IPS DF 6.9 (cell line): ENCODE measurements at regions not wholly inside any gene's neighbourhood (a gene's known extent, or its start where the extent isn't known, plus 50 kb on each side); places are given as distances from the start of the nearest gene placed in this dataset.
"Not testable (repeated sequence)": the region's sequence is repeated elsewhere in the genome, so short reads cannot be mapped to it uniquely, and the experiment has no call there.

Experiments used
- DNase-seq: peaks from one replicate; pipeline ENCODE4 v3.0.0-alpha.2; 2013; ENCODE audit warnings: low read depth, low spot score
- H3K27ac ChIP-seq: one replicate; pipeline ENCODE4 v1.5.1; 2013; ENCODE audit warnings: low read length, control low read depth
- H3K27me3 ChIP-seq: 2 replicates; pipeline ENCODE4 v1.6.1; 2013; ENCODE audit warnings: mild to moderate bottlenecking, low read length; ENCODE audit not compliant: control insufficient read depth, insufficient read depth
- H3K36me3 ChIP-seq: 2 replicates; pipeline ENCODE4 v1.6.1; 2013; ENCODE audit warnings: low read length; ENCODE audit not compliant: control insufficient read depth, insufficient read depth
- H3K4me1 ChIP-seq: 2 replicates; pipeline ENCODE4 v1.6.1; 2013; ENCODE audit warnings: low read length; ENCODE audit not compliant: control insufficient read depth, insufficient read depth
- H3K4me3 ChIP-seq: 2 replicates; pipeline ENCODE4 v1.5.1; 2013; ENCODE audit warnings: mild to moderate bottlenecking, low read length
- H3K9me3 ChIP-seq: 2 replicates; pipeline ENCODE4 v1.6.1; 2013; ENCODE audit warnings: low read length, inconsistent platforms; ENCODE audit not compliant: control insufficient read depth, insufficient read depth
- WGBS: extraction: QIAGEN DNeasy Blood & Tissue Kit; methylation state at CpG from one replicate; pipeline ENCODE4 v1.1.7; 2013; ENCODE audit warnings: mixed read lengths, missing lambda C conversion rate; ENCODE audit not compliant: insufficient read length, insufficient coverage; 5-methylcytosine and 5-hydroxymethylcytosine counted together

DNA sequence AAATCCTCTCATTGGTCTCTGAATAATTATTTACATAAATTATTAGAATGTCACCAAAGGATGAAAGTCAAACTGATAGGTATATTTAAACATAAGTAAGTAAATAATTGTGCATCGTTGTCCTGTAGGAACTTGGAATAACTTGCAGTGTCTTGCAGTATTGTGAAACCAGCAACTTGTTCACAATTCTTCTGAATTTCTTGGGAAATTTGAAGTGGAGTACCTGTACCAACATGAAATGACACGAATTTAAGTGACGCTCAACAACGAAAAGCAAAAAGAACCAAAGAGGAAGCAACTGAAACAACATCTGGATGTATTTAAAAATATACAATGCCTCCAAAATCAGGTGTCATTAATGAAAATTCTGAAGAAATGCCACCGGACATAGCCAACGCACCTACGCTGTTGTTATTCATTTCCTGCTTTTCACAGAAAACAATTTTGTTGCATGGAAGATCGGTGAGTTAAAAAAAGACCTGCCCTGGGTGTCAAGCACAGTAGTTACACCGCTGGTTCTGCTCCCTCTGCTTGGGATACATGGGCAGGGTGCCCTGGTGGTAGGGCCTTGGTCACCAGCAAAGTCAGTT lies 112.5 kb downstream of the RPLP1 start:
- Histone ChIP-seq H3K36me3 (no peaks in the 10 kb centered on the region), H3K4me1 (no peaks in the 10 kb centered on the region), H3K27ac (no peak overlapping the region), H3K4me3 (no peak overlapping the region), H3K9me3 (no peaks in the 10 kb centered on the region), H3K27me3 (no peaks in the 10 kb centered on the region)
- no CpG with 5 or more reads among the region's 9 CpGs for WGBS
- no peak for DNase-seq

- not testable (repeated sequence) for H3K27me3 ChIP-seq, H3K4me1 ChIP-seq, DNase-seq, H3K9me3 ChIP-seq, H3K27ac ChIP-seq, H3K36me3 ChIP-seq, H3K4me3 ChIP-seq
- WGBS: no CpG with 5 or more reads among the region's 31 CpGs
These were observed 114.7 kb downstream of the RPLP1 start for GRCh38 chr15:69567238-69567760.

GRCh38 chr15:69568173-69569009 lies 115.8 kb downstream of the RPLP1 start:
- DNase-seq: no peak
- Histone ChIP-seq H3K36me3 (no peaks in the 10 kb centered on the region), H3K9me3 (no peaks in the 10 kb centered on the region), H3K4me1 (no peaks in the 10 kb centered on the region), H3K27ac (no peak overlapping the region), H3K4me3 (no peak overlapping the region), H3K27me3 (no peaks in the 10 kb centered on the region)
- no CpG with 5 or more reads among the region's 8 CpGs for WGBS

GRCh38 chr15:69570454-69570853 lies 117.8 kb downstream of the RPLP1 start:
- H3K9me3 ChIP-seq: no peaks in the 10 kb centered on the region
- no peaks in the 10 kb centered on the region for H3K27me3 ChIP-seq
- no peaks in the 10 kb centered on the region for H3K36me3 ChIP-seq
- no peak overlapping the region for H3K27ac ChIP-seq
- no CpG with 5 or more reads among the region's 5 CpGs for WGBS
- no peak overlapping the region for H3K4me3 ChIP-seq
- DNase-seq: no peak
- H3K4me1 ChIP-seq: peaks cover 2% of the 10 kb centered on the region; the same call in 1 of the 2 replicates

GRCh38 chr15:69570997-69571396 lies 118.4 kb downstream of the RPLP1 start:
- no CpG with 5 or more reads among the region's 5 CpGs for WGBS
- DNase-seq: no peak
- Histone ChIP-seq H3K9me3 (no peaks in the 10 kb centered on the region), H3K4me3 (no peak overlapping the region), H3K4me1 (peaks cover 2% of the 10 kb centered on the region; the same call in 1 of the 2 replicates), H3K27ac (no peak overlapping the region), H3K27me3 (no peaks in the 10 kb centered on the region), H3K36me3 (no peaks in the 10 kb centered on the region)

GRCh38 chr15:69573278-69573677 lies 120.7 kb downstream of the RPLP1 start:
- WGBS: no CpG with 5 or more reads among the region's 2 CpGs
- H3K9me3 ChIP-seq, H3K36me3 ChIP-seq, H3K4me3 ChIP-seq, H3K4me1 ChIP-seq, H3K27ac ChIP-seq, DNase-seq, H3K27me3 ChIP-seq: not testable (repeated sequence)

DNA sequence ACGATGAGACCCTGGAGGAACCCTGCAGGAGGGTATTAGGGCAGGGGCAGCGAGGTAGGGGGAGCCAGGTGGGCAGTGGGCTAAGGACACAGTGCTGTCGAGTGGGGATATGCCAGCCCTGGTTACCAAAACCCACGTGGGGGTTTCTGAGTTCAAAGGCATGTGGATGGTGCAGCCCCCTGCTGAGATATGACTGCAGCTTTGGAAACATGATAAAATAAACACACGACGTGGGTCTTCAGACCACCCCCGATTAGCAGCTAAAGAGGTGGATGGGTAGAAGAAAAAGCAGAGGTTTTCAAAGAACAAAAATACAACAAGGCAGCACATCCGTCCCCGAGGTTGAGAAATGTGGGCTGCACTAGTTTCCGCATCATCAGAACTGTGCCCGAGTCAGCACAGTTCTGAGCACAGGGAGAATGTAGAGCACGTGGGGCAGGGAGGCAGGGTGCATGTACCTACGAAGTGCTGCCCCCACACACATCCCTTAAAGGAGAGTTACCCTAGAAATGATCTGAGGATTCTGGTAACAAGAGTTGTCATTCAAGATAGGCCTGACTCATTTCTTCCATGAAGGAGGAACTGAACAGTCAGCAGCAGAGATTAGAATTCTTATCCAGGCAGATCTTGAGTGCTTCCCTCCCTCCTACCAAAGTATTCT lies 121.3 kb downstream of the RPLP1 start:
- Histone ChIP-seq H3K4me1 (peaks cover 2% of the 10 kb centered on the region; the same call in 1 of the 2 replicates), H3K4me3 (no peak overlapping the region), H3K9me3 (no peaks in the 10 kb centered on the region), H3K27ac (no peak overlapping the region), H3K27me3 (no peaks in the 10 kb centered on the region), H3K36me3 (no peaks in the 10 kb centered on the region)
- no peak for DNase-seq
- WGBS: no CpG with 5 or more reads among the region's 13 CpGs

DNA sequence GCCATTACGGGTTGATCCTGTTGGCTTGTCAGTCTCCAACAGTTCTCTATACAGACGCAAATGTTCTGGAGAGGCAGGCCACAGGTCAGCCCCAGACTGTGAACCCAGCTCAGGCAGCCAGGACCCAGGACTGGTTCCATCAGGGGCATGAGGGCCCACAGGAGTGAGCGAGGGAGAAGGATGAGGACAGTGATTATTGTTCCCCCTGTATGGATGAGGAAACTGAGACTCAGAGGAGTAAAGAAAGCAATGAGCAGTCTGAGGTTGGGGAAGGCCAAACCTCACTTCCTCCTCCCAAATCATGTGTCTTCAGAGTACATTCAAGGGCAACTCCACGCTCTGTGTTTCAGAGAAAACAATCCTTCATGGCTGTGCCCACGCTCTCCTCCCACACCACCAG lies 121.9 kb downstream of the RPLP1 start:
- WGBS: no CpG with 5 or more reads among the region's 5 CpGs

GRCh38 chr15:69575387-69575786 lies 122.8 kb downstream of the RPLP1 start:
- Histone ChIP-seq H3K27me3 (no peaks in the 10 kb centered on the region), H3K4me1 (peaks cover 2% of the 10 kb centered on the region; the same call in 1 of the 2 replicates), H3K9me3 (no peaks in the 10 kb centered on the region), H3K27ac (no peak overlapping the region), H3K36me3 (no peaks in the 10 kb centered on the region), H3K4me3 (no peak overlapping the region)
- DNase-seq: no peak
- WGBS: no CpG with 5 or more reads among the region's 6 CpGs

More for the DNA sequence above, 121.9 kb downstream of the RPLP1 start:
- Histone ChIP-seq H3K9me3 (no peaks in the 10 kb centered on the region), H3K27me3 (no peaks in the 10 kb centered on the region), H3K4me1 (peaks cover 2% of the 10 kb centered on the region; the same call in 1 of the 2 replicates), H3K4me3 (no peak overlapping the region), H3K27ac (no peak overlapping the region), H3K36me3 (no peaks in the 10 kb centered on the region)
- DNase-seq: no peak

DNA sequence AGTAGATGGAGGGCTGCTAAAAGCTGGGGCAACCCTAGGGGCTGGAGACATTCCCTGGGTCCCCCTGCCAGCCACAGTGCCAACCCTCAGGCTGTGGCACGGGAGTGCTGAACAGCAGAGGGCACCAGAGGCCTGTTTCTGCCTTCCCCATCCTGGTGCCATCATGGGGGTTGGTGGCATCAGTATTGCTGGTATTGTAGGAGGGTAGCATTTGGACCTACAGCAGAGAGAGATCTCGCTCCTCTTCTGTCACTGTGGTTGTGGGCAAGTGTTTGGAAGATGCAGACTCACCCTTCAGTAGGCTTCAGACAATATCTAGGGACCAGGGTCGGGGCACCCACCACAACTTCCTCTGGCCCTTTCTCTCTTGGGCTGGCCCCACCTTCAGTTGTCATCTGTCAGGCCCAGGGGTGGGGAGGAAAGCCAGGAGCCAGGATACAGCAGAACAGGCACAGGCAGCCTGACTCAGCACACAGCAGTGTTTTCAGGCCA lies 123.5 kb downstream of the RPLP1 start:
- WGBS: no CpG with 5 or more reads among the region's 3 CpGs
- H3K4me3 ChIP-seq: no peak overlapping the region
- H3K9me3 ChIP-seq: no peaks in the 10 kb centered on the region
- peaks cover 2% of the 10 kb centered on the region; the same call in 1 of the 2 replicates for H3K4me1 ChIP-seq
- no peak for DNase-seq
- H3K36me3 ChIP-seq: no peaks in the 10 kb centered on the region
- H3K27me3 ChIP-seq: no peaks in the 10 kb centered on the region
- H3K27ac ChIP-seq: no peak overlapping the region
